Right lobe of liver (tissue), 4 donors: ENCODE measurements at regions not wholly inside any gene's neighbourhood (a gene's known extent, or its start where the extent isn't known, plus 50 kb on each side); places are given as distances from the start of the nearest gene placed in this dataset.

ENCODE experiments used
- POLR2A ChIP-seq: fragments of 450-650 bp; IDR thresholded peaks from one replicate; pipeline ENCODE4 v1.6.1; 2017; ENCODE audit warnings: antibody characterized with exemption, mild to moderate bottlenecking
- TF ChIP-seq, protein P1 (sequence below), 4 donors: fragments of 200-600 bp in 3 of 4; fragments of 450-650 bp in 1 of 4; IDR thresholded peaks; one replicate each; pipeline versions ENCODE4 v1.5.1 to v1.8.0; 2016 to 2022; ENCODE audit warnings: antibody characterized with exemption in 4 of 4, mild to moderate bottlenecking in 2 of 4
- donor health status: DM: no; HTN: no; CAD: no.
- donor health status: DM: no; HTN: no; CAD: no.
- donor health status: DM: no; HTN: yes; CAD: no.

DNA sequence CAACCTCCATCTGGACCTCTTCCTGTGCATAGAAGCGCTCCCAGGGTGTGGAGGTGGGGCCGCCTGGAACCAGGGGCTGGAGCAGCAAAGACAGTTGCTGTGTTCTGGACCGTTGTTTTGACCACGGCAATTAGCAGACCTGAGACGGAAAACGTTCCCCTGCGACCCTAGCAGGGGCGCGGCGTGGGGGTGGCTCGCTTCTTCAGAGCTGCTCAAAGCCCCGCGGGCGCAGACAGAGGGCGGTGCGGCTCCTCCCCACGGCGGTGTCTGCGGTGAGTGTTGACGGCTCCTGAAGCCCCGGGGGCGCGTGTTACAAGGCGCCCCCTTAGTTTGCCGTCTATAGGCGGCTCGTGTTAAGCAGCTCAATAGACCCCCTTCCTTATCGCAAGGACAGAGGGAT is 79.2 kb downstream of the TRIML1 start:
- TF ChIP-seq, protein P1, sequence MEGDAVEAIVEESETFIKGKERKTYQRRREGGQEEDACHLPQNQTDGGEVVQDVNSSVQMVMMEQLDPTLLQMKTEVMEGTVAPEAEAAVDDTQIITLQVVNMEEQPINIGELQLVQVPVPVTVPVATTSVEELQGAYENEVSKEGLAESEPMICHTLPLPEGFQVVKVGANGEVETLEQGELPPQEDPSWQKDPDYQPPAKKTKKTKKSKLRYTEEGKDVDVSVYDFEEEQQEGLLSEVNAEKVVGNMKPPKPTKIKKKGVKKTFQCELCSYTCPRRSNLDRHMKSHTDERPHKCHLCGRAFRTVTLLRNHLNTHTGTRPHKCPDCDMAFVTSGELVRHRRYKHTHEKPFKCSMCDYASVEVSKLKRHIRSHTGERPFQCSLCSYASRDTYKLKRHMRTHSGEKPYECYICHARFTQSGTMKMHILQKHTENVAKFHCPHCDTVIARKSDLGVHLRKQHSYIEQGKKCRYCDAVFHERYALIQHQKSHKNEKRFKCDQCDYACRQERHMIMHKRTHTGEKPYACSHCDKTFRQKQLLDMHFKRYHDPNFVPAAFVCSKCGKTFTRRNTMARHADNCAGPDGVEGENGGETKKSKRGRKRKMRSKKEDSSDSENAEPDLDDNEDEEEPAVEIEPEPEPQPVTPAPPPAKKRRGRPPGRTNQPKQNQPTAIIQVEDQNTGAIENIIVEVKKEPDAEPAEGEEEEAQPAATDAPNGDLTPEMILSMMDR (IDR thresholded peaks at IDR 0.05), result no peak
- no peak for TF ChIP-seq POLR2A
